Keratinocyte (primary cell): ENCODE measurements at regions not wholly inside any gene's neighbourhood (a gene's known extent, or its start where the extent isn't known, plus 50 kb on each side); places are given as distances from the start of the nearest gene placed in this dataset.

ENCODE experiments used
- DNase-seq: peaks from one replicate; pipeline ENCODE4 v3.0.0-alpha.2; 2011; ENCODE audit warnings: low read depth, missing footprints, low spot score
- FAIRE-seq: peaks from 2 replicates; lab custom pipeline; 2011; peaks lifted over from hg19 to GRCh38; lab: Jason Lieb, UNC
- H2AFZ ChIP-seq: 2 replicates; pipeline ENCODE4 v1.6.0; 2012; ENCODE audit warnings: low read length, control low read depth, inconsistent platforms; ENCODE audit not compliant: control insufficient read depth
- H3K27ac ChIP-seq: 2 replicates; pipeline ENCODE4 v1.5.1; 2011; ENCODE audit warnings: low read length; ENCODE audit not compliant: control insufficient read depth, insufficient read depth
- H3K27me3 ChIP-seq: 3 replicates; pipeline ENCODE4 v1.6.0; 2011; ENCODE audit warnings: low read length; ENCODE audit not compliant: control insufficient read depth, insufficient read depth; ENCODE audit errors: extremely low read depth
- H3K36me3 ChIP-seq, 2 experiments: 2 replicates in 1 of 2; 3 replicates in 1 of 2; pipeline ENCODE4 v1.5.1; 2011; ENCODE audit warnings: low read length in 2 of 2, mild to moderate bottlenecking in 1 of 2; ENCODE audit not compliant: control insufficient read depth in 2 of 2, insufficient read depth in 2 of 2; ENCODE audit errors: extremely low read depth in 1 of 2
- H3K4me1 ChIP-seq: 3 replicates; pipeline ENCODE4 v1.5.1; 2011; ENCODE audit warnings: low read length; ENCODE audit not compliant: control insufficient read depth, insufficient read depth; ENCODE audit errors: extremely low read depth
- H3K4me2 ChIP-seq: 3 replicates; pipeline ENCODE4 v1.6.0; 2011; ENCODE audit warnings: low read depth, low read length; ENCODE audit not compliant: control insufficient read depth, insufficient read depth; ENCODE audit errors: extremely low read depth
- H3K4me3 ChIP-seq, 3 experiments: fragments of 200-600 bp in 1 of 3; sonication (generic) in 1 of 3; 2 replicates in 2 of 3; 3 replicates in 1 of 3; pipeline ENCODE4 v1.5.1; 2011 to 2016; ENCODE audit warnings: low read length in 3 of 3, mild to moderate bottlenecking in 3 of 3, control low read depth in 2 of 3, inconsistent platforms in 1 of 3, low read depth in 1 of 3, mixed read lengths in 1 of 3, mixed run types in 1 of 3, moderate library complexity in 1 of 3; ENCODE audit not compliant: control insufficient read depth in 2 of 3, insufficient read depth in 2 of 3; ENCODE audit errors: extremely low read depth in 1 of 3
- H3K79me2 ChIP-seq: 2 replicates; pipeline ENCODE4 v1.6.0; 2012; ENCODE audit warnings: low read length; ENCODE audit not compliant: control insufficient read depth, insufficient read depth
- H3K9ac ChIP-seq: 3 replicates; pipeline ENCODE4 v1.6.0; 2011; ENCODE audit warnings: low read length; ENCODE audit not compliant: control insufficient read depth, insufficient read depth; ENCODE audit errors: extremely low read depth
- H3K9me1 ChIP-seq: 3 replicates; pipeline ENCODE4 v1.6.0; 2011; ENCODE audit warnings: low read length; ENCODE audit not compliant: control insufficient read depth, insufficient read depth; ENCODE audit errors: extremely low read depth
- H3K9me3 ChIP-seq: 2 replicates; pipeline ENCODE4 v1.5.1; 2012; ENCODE audit warnings: low read depth, low read length; ENCODE audit not compliant: control insufficient read depth
- H4K20me1 ChIP-seq: 3 replicates; pipeline ENCODE4 v1.6.0; 2011; ENCODE audit warnings: low read length; ENCODE audit not compliant: control insufficient read depth, insufficient read depth; ENCODE audit errors: extremely low read depth
- EZH2 ChIP-seq: IDR thresholded peaks from one replicate; pipeline ENCODE4 v1.6.1; 2012; ENCODE audit warnings: inconsistent platforms, mild to moderate bottlenecking, low read length, moderate library complexity
- dilution Hi-C: fragments of 300-500 bp; cut with MboI; formaldehyde crosslinking; loops from one replicate; pipeline ENCODE4 v1.7.0; 2020; ENCODE audit warnings: low sequenced_read_pairs; ENCODE audit not compliant: extremely low pct_ligation_motif_present
- TF ChIP-seq, protein P1 (sequence below), 3 experiments: IDR thresholded peaks in 1 of 3; conservative IDR thresholded peaks in 1 of 3; optimal IDR thresholded peaks in 1 of 3; 2 replicates in 2 of 3; 3 replicates in 1 of 3; pipeline versions ENCODE3 to v1.5.1; 2011; ENCODE audit warnings: low read length in 3 of 3, mild to moderate bottlenecking in 3 of 3, moderate library complexity in 2 of 3, control low read depth in 1 of 3, inconsistent platforms in 1 of 3; ENCODE audit not compliant: insufficient read depth in 2 of 3; ENCODE audit errors: extremely low read depth in 1 of 3

DNA sequence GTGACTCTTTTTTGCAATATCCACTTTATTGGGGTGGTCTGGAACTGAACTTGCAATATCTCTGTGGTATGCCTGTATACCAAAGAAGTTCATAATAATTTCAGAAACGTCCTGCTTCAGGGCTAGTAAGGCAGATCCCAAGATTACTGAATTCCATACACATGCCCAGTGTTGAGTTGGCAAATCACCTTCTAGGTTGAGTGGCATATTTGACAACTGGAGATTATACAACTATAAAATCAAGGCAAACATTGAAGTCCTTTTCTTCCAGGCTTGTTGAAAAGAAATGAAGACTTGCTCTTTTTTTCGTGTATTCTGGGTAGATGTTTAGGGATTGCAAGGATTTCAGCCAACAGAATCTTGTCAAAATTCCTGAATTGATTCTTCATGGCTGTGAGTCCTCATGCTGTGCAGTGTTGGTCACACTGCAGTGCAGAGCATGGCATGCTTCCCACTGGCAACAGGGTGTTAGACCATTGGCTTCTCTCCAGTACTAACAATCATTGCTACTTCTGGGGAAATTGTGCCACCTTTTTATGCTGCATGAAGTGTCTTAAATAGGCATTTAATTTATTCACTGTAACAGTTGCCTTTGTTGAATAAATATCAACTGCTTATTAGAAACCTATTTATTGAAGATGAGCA is 367.1 kb upstream of the ADGRL4 start:
- Histone ChIP-seq H3K27ac (no peak overlapping the region), H3K9me3 (no peaks in the 10 kb centered on the region), H3K79me2 (no peaks in the 10 kb centered on the region), H3K9me1 (no peaks in the 10 kb centered on the region), H3K27me3 (no peaks in the 10 kb centered on the region), H2AFZ (no peak overlapping the region), H3K36me3 (no peaks in the 10 kb centered on the region), H3K9ac (no peak overlapping the region), H3K4me3 (no peak overlapping the region), H3K4me1 (no peaks in the 10 kb centered on the region), H4K20me1 (no peaks in the 10 kb centered on the region), H3K4me2 (no peak overlapping the region)
- FAIRE-seq (no peak), DNase-seq (no peak)
- TF ChIP-seq EZH2: no peak
- TF ChIP-seq, protein P1, sequence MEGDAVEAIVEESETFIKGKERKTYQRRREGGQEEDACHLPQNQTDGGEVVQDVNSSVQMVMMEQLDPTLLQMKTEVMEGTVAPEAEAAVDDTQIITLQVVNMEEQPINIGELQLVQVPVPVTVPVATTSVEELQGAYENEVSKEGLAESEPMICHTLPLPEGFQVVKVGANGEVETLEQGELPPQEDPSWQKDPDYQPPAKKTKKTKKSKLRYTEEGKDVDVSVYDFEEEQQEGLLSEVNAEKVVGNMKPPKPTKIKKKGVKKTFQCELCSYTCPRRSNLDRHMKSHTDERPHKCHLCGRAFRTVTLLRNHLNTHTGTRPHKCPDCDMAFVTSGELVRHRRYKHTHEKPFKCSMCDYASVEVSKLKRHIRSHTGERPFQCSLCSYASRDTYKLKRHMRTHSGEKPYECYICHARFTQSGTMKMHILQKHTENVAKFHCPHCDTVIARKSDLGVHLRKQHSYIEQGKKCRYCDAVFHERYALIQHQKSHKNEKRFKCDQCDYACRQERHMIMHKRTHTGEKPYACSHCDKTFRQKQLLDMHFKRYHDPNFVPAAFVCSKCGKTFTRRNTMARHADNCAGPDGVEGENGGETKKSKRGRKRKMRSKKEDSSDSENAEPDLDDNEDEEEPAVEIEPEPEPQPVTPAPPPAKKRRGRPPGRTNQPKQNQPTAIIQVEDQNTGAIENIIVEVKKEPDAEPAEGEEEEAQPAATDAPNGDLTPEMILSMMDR (optimal IDR thresholded peaks at IDR 0.05 in 1 of 3, IDR thresholded peaks at IDR 0.05 in 1 of 3, conservative IDR thresholded peaks at IDR 0.05 in 1 of 3; ENCODE audit: extremely low read depth in 1 of 3, insufficient read depth in 2 of 3, low read length in 3 of 3): no peak
- dilution Hi-C loops: no loop called here

DNA sequence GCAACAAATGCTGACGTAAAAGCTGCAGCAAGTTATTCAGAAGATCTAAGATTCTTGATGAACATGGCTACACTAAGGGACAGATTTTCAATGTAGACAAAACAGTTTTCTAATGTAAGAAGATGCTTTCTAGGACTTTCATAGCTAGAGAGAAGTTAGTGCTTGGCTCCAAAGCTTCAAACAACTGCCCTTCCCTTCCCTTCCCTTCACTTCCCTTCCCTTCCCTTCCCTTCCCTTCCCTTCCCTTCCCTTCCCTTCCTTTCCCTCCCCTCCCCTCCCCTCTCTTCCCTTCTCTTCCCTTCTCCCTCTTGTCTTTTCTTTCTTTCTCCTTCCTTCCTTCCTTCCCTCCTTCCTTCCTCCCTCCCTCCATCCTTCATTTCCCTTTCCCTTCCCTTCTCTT is 365.3 kb upstream of the ADGRL4 start:
- Histone ChIP-seq H3K79me2 (no peaks in the 10 kb centered on the region), H2AFZ (no peak overlapping the region), H3K27me3 (no peaks in the 10 kb centered on the region), H3K36me3 (no peaks in the 10 kb centered on the region), H3K4me2 (no peak overlapping the region), H3K9me1 (no peaks in the 10 kb centered on the region), H3K27ac (no peak overlapping the region), H3K9me3 (no peaks in the 10 kb centered on the region), H3K4me3 (no peak overlapping the region), H3K9ac (no peak overlapping the region), H3K4me1 (no peaks in the 10 kb centered on the region), H4K20me1 (no peaks in the 10 kb centered on the region)
- FAIRE-seq: no peak
- no peak for DNase-seq
- TF ChIP-seq, protein P1 (optimal IDR thresholded peaks at IDR 0.05 in 1 of 3, IDR thresholded peaks at IDR 0.05 in 1 of 3, conservative IDR thresholded peaks at IDR 0.05 in 1 of 3; ENCODE audit: extremely low read depth in 1 of 3, insufficient read depth in 2 of 3, low read length in 3 of 3): no peak
- TF ChIP-seq EZH2: no peak
- dilution Hi-C loops: no loop called here
